ENCODE measurements at regions not wholly inside any gene's neighbourhood (a gene's known extent, or its start where the extent isn't known, plus 50 kb on each side); places are given as distances from the start of the nearest gene placed in this dataset.

DNA sequence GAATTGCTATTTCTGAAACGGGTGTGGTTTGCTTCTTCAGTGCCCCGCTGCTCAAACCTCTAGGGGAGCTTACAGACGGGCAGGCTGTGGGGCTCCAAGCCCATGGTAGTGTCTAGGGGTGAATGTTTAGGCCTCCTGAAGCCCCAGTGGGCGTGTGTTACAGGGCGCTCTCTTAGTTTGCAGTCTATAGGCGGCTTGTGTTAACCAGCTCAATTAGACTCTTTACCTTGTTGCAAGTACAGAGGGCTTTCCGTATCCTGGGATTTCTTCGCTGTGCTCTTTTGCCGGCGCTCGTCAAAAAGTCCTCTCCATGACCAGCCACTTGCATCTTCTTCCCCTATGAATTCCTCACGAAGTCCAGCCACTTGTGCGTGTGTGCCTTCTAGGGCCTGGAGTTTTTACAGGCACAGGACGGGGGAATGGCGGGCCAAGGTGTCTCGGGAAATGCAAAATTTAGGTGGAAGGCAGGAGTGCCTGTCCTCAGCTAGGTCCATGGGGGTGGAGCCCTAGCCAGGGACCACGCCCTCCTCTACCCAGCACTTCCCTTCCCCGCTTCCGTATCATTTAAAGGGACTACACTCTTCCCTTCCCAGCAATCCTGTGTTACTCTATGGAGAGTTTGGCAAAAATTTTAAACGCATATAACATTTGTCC, 94.5 kb downstream of the HTR1B start:
- TF ChIP-seq, protein P1, sequence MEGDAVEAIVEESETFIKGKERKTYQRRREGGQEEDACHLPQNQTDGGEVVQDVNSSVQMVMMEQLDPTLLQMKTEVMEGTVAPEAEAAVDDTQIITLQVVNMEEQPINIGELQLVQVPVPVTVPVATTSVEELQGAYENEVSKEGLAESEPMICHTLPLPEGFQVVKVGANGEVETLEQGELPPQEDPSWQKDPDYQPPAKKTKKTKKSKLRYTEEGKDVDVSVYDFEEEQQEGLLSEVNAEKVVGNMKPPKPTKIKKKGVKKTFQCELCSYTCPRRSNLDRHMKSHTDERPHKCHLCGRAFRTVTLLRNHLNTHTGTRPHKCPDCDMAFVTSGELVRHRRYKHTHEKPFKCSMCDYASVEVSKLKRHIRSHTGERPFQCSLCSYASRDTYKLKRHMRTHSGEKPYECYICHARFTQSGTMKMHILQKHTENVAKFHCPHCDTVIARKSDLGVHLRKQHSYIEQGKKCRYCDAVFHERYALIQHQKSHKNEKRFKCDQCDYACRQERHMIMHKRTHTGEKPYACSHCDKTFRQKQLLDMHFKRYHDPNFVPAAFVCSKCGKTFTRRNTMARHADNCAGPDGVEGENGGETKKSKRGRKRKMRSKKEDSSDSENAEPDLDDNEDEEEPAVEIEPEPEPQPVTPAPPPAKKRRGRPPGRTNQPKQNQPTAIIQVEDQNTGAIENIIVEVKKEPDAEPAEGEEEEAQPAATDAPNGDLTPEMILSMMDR (IDR thresholded peaks at IDR 0.05; ENCODE audit: insufficient read depth, low read depth, low read length, missing control alignments), result no peak

DNA sequence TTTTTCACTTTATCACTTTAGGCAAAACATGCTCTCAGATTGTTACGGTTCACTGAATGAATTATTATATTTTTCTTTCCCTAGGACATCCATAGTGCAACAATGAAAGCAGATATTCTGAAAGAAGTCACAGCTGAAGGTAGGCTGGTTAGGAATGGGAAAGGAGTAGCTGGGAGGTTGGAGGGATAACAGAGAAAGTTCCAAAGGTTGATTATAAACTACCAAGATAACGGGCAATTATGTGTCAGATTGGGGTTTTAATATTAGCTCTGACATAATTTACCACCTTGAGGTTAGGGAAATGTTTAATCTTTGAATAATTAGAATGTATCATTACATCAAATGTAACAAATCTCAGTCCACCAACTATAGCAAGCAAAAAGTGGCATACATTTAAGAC, 96.5 kb downstream of the HTR1B start:
- TF ChIP-seq, protein P1 (IDR thresholded peaks at IDR 0.05; ENCODE audit: insufficient read depth, low read depth, low read length, missing control alignments), result no peak
- H3K4me3 ChIP-seq (ENCODE audit: low read length), result no peak overlapping the region
- no peak for DNase-seq (ENCODE audit: low read depth)

More for the DNA sequence above, 94.5 kb downstream of the HTR1B start:
- H3K4me3 ChIP-seq (ENCODE audit: low read length), result peak overlapping the region; percentile 58
- peak; percentile 59 for DNase-seq (ENCODE audit: low read depth)

DNA sequence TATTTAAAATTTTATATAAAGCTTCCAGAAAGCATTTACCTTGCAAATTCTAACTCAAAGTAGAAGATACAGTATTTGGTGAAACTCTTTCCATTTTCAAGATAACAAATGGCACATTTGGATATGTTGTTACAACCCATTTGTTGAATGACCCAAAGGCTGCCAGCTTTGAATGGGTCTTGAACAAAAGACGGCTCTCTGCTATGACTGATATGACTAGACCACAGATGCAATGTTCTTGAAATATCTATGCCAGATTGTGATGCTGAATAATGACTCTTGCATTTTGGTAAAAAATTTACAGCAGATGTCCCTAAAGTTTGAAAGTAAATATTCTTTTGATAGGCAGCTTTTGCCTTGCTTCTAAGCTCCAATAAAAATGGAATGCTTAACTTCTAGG, 99.6 kb downstream of the HTR1B start:
- TF ChIP-seq, protein P1 (IDR thresholded peaks at IDR 0.05; ENCODE audit: insufficient read depth, low read depth, low read length, missing control alignments), result no peak
- no peak for DNase-seq (ENCODE audit: low read depth)
- H3K4me3 ChIP-seq (ENCODE audit: low read length), result no peak overlapping the region

DNA sequence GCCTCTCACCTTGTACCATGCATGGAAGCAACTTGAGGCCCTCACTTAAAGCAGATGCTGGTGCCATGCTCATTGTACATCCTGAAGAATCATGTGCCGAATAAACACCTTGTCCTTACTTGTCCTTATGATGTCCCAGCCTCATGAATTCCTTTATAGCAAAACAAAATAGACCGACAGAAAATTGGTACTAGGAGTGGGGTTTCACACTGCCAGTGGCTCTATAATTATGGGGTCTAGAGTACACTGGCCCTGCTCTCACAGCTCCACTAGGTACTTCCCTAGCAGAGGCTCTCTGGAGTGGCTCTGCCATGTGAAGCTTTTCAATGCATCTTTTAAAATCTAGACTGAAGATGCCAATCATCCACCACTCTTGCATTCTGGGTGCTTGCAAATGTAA, 101.2 kb downstream of the HTR1B start:
- H3K4me3 ChIP-seq (ENCODE audit: low read length), result no peak overlapping the region
- TF ChIP-seq, protein P1 (IDR thresholded peaks at IDR 0.05; ENCODE audit: insufficient read depth, low read depth, low read length, missing control alignments), result no peak
- no peak for DNase-seq (ENCODE audit: low read depth)

DNA sequence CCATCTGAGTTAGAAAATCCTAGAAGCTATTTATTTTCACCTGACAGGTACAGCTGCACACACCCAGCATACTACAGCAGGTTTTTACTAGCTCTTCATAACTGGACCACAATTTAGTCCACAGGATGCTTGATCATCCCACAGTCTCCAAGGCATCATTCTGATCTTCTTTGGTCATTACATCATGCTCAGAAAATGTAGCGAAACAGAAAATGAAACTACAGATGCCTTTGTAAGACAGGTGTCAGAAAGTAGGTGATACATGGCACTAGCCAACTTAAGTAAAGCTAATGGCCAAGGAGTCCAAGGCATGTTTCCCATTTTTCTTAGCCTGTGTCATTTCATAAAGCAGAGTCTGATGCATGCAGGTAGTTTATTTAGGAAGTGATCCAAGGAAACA, 102.3 kb downstream of the HTR1B start:
- no peak for DNase-seq (ENCODE audit: low read depth)
- TF ChIP-seq, protein P1 (IDR thresholded peaks at IDR 0.05; ENCODE audit: insufficient read depth, low read depth, low read length, missing control alignments), result no peak
- no peak overlapping the region for H3K4me3 ChIP-seq (ENCODE audit: low read length)

DNA sequence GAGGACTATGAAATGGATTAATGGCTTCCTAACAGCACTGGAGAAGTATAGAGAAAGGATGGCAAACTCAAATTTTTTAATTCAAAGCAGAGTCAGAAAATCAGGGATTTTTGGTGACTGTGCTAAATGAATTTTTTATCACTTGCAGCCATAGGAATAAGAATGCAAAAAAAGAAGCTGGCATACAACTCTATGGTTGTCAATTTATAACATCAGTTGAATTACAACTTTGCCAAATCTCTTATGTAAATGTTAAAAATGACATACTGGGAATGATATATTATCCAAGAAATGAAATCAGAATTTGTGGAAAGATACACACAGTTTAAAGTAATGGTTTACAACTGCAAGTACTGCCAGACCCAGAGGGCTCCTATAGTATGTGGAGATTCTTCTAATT, 106.5 kb downstream of the HTR1B start:
- no peak for DNase-seq (ENCODE audit: low read depth)
- TF ChIP-seq, protein P1 (IDR thresholded peaks at IDR 0.05; ENCODE audit: insufficient read depth, low read depth, low read length, missing control alignments), result no peak
- H3K4me3 ChIP-seq (ENCODE audit: low read length), result no peak overlapping the region

DNA sequence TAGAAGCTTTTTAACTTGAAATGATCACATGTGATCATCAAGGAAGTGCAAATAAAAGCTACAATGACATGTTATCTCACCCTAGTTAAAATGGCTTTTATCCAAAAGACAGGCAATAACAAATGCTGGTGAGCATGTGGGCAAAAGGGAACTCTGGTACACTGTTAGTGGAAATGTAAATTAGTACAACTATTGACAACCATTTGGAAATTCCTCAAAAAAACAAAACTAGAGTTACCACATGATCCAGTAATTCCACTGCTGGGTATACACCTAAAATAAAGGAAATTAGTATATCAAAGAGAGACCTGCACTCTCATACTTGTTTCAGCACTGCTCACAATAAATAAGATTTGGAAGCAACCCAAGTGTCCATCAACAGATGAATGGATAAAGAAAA, 108.7 kb downstream of the HTR1B start:
- DNase-seq (ENCODE audit: low read depth), result no peak
- TF ChIP-seq, protein P1 (IDR thresholded peaks at IDR 0.05; ENCODE audit: insufficient read depth, low read depth, low read length, missing control alignments), result no peak
- no peak overlapping the region for H3K4me3 ChIP-seq (ENCODE audit: low read length)

All from epithelial cell of esophagus (primary cell).